Upper lobe of left lung (tissue), 4 donors: ENCODE measurements at regions not wholly inside any gene's neighbourhood (a gene's known extent, or its start where the extent isn't known, plus 50 kb on each side); places are given as distances from the start of the nearest gene placed in this dataset.
A peak's percentile ranks its signal among the peaks of the same experiment; 100 is the strongest.

Experiments
- CTCF ChIP-seq, 6 experiments: fragments of 450-650 bp in 4 of 6; fragments of 200-600 bp in 2 of 6; sonication (generic) in 2 of 6; IDR thresholded peaks; one replicate each; pipeline ENCODE4 v1.5.1; 2016 to 2019; ENCODE audit warnings: antibody characterized with exemption in 6 of 6
- POLR2AphosphoS5 ChIP-seq, 2 donors: sonication (generic); formaldehyde crosslinking; IDR thresholded peaks; one replicate each; pipeline ENCODE4 v1.5.1; 2017; ENCODE audit warnings: antibody characterized with exemption in 2 of 2

- peak; percentile 43 to 65 (median 60) for TF ChIP-seq CTCF (IDR thresholded peaks at IDR 0.05)
- no peak for TF ChIP-seq POLR2AphosphoS5 (IDR thresholded peaks at IDR 0.05)
Observed at GRCh38 chr10:23702977-23703414, 264.1 kb downstream of the OTUD1 start.
